GM10248 (cell line): ENCODE measurements at regions not wholly inside any gene's neighbourhood (a gene's known extent, or its start where the extent isn't known, plus 50 kb on each side); places are given as distances from the start of the nearest gene placed in this dataset.

Experiments
- CTCF ChIA-PET: fragments of 300-600 bp; sonication (Branson Sonifier 250); formaldehyde crosslinking; extraction: SDS; loops from one replicate; lab custom pipeline; 2021; ENCODE audit warnings: antibody characterized with exemption; lab: Yijun Ruan, JAX
- POLR2A ChIA-PET: fragments of 350-650 bp; sonication (Branson Sonifier 250); formaldehyde crosslinking; extraction: SDS; loops from one replicate; lab custom pipeline; 2020; ENCODE audit warnings: antibody characterized with exemption; lab: Yijun Ruan, JAX
- DNase-seq: peaks from one replicate; pipeline ENCODE4 v3.0.0; 2012; ENCODE audit errors: extremely low spot score
- CTCF ChIP-seq: IDR thresholded peaks from 2 replicates; pipeline ENCODE4 v1.5.1; 2012; ENCODE audit warnings: mild to moderate bottlenecking, low read depth; ENCODE audit errors: extremely low read depth, missing control alignments, control extremely low read depth

- TF ChIP-seq CTCF, result no peak
- ChIA-PET CTCF (no interaction called here), POLR2A (no interaction called here)
- DNase-seq, result no peak
Measured at GRCh38 chr13:37493775-37494174, 104.8 kb downstream of the POSTN start.

GRCh38 chr13:37492741-37493514 is 105.6 kb downstream of the POSTN start:
- POLR2A ChIA-PET, result no interaction called here
- no peak for DNase-seq
- CTCF ChIA-PET, result no interaction called here
- no peak for TF ChIP-seq CTCF

- DNase-seq, result no peak
- POLR2A ChIA-PET, result no interaction called here
- no peak for TF ChIP-seq CTCF
- CTCF ChIA-PET, result no interaction called here
Measured at GRCh38 chr13:37492075-37492474, 106.5 kb downstream of the POSTN start.

GRCh38 chr13:37491661-37492060 is 106.9 kb downstream of the POSTN start:
- ChIA-PET POLR2A (no interaction called here), CTCF (no interaction called here)
- DNase-seq, result no peak
- TF ChIP-seq CTCF, result no peak

DNA sequence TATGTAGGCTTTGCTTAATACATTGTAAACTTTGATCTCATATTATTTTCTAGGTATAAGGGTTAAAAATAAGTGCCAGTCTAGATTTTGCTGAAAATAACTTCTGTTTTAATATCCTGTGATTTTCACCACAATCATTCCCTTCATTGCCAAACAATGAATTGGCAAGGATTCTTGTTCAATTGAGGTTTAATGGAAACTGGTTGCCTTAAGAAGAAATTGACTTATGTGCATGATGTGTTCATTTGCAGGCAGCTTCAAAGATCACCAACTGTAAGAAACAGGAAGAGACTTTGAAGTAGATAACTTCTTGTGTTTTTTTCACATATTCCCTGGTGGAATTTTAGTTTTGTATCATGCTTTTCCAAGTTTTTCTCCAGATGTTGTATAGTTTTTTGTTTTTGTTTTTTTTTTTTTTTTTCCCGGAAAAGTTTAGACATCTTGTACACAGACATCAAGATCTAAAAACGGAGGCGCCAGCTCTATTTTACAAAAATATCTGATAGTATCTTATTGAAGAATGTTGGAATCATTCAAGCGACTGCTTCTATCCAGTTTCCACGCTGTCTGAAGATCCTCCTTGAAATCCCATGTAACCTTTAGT is 108.3 kb downstream of the POSTN start:
- POLR2A ChIA-PET, result no interaction called here
- CTCF ChIA-PET, result no interaction called here
- no peak for TF ChIP-seq CTCF
- DNase-seq, result no peak

DNA sequence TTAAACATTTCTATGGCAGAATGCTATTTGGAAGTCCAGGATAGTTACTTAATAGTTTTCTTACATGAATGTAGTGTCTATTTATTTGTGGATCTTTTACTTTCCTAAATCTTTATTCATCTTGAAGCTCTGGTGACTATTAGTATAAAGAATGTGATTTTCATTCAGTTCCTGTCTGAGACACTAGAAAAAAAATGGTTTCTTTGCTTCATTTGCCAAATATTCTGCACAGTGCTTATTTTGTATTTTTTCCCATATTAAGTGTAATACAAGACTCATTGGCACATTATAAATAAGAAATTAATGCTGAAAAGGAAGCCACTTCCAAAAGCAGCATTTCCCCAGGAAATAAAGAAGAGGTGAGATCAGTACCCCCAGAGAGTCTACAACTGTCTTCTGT is 109.8 kb downstream of the POSTN start:
- CTCF ChIA-PET, result no interaction called here
- POLR2A ChIA-PET, result no interaction called here
- DNase-seq, result no peak
- no peak for TF ChIP-seq CTCF
